NB4 (cell line): ENCODE measurements at regions not wholly inside any gene's neighbourhood (a gene's known extent, or its start where the extent isn't known, plus 50 kb on each side); places are given as distances from the start of the nearest gene placed in this dataset.

Source experiments
- MYC ChIP-seq: IDR thresholded peaks from 2 replicates; pipeline ENCODE4 v1.6.1; 2011; ENCODE audit warnings: low read depth, low read length
- POLR2A ChIP-seq: IDR thresholded peaks from 2 replicates; pipeline ENCODE4 v1.6.1; 2011; ENCODE audit warnings: mild to moderate bottlenecking; ENCODE audit not compliant: insufficient read length; ENCODE audit errors: extremely low read depth
- TF ChIP-seq, protein P1 (sequence below): IDR thresholded peaks from one replicate; pipeline ENCODE4 v1.5.1; 2012; ENCODE audit warnings: low read depth, low read length
- TF ChIP-seq, protein P2 (sequence below): IDR thresholded peaks from 2 replicates; pipeline ENCODE4 v1.6.1; 2011; ENCODE audit warnings: low read depth, low read length

DNA sequence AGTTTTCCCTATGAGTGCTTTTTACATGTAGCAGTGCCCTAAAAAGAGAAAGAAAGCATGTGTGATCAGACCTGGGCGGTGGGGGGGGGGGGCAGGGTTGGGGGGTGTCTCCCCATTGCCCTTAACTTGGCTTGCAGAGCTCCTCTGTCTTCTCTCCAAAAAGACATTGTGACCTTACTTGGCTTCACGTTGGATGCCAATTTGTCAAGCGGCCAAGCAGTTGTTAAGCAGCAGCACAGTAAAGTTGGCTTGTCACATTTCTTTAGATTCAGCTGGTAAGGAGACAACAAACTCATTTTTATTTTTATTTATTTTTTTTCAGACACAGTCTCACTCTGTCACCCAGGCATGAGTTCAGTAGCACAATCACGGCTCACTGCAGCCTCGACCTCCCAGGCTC, 57.3 kb upstream of the ZNF157 start:
- TF ChIP-seq, protein P1, sequence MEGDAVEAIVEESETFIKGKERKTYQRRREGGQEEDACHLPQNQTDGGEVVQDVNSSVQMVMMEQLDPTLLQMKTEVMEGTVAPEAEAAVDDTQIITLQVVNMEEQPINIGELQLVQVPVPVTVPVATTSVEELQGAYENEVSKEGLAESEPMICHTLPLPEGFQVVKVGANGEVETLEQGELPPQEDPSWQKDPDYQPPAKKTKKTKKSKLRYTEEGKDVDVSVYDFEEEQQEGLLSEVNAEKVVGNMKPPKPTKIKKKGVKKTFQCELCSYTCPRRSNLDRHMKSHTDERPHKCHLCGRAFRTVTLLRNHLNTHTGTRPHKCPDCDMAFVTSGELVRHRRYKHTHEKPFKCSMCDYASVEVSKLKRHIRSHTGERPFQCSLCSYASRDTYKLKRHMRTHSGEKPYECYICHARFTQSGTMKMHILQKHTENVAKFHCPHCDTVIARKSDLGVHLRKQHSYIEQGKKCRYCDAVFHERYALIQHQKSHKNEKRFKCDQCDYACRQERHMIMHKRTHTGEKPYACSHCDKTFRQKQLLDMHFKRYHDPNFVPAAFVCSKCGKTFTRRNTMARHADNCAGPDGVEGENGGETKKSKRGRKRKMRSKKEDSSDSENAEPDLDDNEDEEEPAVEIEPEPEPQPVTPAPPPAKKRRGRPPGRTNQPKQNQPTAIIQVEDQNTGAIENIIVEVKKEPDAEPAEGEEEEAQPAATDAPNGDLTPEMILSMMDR = no peak
- TF ChIP-seq POLR2A (no peak), MYC (no peak)
- TF ChIP-seq, protein P2, sequence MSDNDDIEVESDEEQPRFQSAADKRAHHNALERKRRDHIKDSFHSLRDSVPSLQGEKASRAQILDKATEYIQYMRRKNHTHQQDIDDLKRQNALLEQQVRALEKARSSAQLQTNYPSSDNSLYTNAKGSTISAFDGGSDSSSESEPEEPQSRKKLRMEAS = no peak
